ENCODE measurements at regions not wholly inside any gene's neighbourhood (a gene's known extent, or its start where the extent isn't known, plus 50 kb on each side); places are given as distances from the start of the nearest gene placed in this dataset.

DNA sequence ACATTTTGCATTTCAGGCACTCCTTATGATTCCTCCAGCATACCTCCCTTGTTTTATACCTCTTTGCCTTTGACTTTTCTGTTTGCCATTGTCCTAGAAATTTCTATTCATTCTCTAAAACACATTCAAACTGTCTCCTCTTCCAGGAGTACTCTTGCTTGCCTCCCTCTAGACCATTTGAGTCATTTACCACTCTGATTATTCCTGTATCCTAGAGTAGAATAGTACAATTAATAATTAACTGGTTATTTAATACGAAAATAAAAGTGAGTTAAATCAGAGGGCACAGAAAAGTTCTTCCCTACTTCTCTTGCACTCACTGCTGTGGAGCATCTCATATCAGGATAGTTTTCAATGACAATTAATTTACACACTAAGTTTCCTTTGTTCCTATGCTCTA lies 290.2 kb upstream of the RORA start:
- Histone ChIP-seq H3K27ac (no peak overlapping the region), H3K36me3 (ENCODE audit: control insufficient read depth, insufficient read depth, low read length) (no peaks in the 10 kb centered on the region), H2AFZ (no peak overlapping the region), H3K4me2 (ENCODE audit: low read length) (no peak overlapping the region), H3K27me3 (ENCODE audit: control insufficient read depth, insufficient read depth, low read length) (no peaks in the 10 kb centered on the region), H3K9ac (no peak overlapping the region), H3K9me3 (ENCODE audit: control insufficient read depth, low read length) (no peaks in the 10 kb centered on the region), H3K4me1 (no peaks in the 10 kb centered on the region), H3K79me2 (no peaks in the 10 kb centered on the region), H3K4me3 (ENCODE audit: low read depth, low read length) (no peak overlapping the region)
- TF ChIP-seq, protein P1, sequence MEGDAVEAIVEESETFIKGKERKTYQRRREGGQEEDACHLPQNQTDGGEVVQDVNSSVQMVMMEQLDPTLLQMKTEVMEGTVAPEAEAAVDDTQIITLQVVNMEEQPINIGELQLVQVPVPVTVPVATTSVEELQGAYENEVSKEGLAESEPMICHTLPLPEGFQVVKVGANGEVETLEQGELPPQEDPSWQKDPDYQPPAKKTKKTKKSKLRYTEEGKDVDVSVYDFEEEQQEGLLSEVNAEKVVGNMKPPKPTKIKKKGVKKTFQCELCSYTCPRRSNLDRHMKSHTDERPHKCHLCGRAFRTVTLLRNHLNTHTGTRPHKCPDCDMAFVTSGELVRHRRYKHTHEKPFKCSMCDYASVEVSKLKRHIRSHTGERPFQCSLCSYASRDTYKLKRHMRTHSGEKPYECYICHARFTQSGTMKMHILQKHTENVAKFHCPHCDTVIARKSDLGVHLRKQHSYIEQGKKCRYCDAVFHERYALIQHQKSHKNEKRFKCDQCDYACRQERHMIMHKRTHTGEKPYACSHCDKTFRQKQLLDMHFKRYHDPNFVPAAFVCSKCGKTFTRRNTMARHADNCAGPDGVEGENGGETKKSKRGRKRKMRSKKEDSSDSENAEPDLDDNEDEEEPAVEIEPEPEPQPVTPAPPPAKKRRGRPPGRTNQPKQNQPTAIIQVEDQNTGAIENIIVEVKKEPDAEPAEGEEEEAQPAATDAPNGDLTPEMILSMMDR (IDR thresholded peaks at IDR 0.05) = no peak

DNA sequence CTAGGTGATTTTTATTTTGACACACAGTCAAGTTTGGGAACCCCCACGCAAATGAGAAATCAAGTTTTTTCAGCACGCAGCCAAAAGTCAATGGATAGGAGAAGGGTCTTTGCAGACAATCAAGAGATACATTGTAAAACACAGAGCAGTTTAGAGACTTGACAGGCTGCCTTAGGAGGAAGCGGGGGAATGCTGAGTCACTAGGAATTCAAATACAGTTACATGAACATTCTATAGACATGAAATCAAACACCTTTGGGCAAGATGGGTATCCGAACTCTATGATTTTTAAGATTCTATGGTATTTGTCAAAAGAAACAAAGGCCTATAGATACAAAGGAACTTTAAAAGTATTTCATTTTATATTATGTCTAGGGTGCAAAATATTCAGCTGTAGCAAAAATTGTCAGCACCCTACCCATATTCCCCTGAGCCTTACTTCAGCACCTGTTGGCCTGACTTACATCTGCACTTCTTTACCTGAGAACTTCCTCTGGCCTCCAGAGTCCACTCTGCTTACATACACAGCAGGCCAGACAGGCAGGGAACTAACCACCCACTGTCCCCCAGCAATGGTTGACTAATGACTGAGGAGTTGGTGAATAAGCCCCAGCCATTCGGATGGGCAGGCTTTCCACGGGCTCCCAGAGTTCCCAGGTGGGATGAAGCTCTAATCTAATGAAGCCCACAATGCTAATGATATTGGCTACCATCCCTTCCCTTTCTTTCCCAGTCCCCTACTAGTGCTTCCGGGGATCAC lies 289.3 kb upstream of the RORA start:
- no peak overlapping the region for H3K4me3 ChIP-seq (ENCODE audit: low read depth, low read length)
- H3K27ac ChIP-seq = no peak overlapping the region
- no peak overlapping the region for H3K4me2 ChIP-seq (ENCODE audit: low read length)
- no peaks in the 10 kb centered on the region for H3K9me3 ChIP-seq (ENCODE audit: control insufficient read depth, low read length)
- no peaks in the 10 kb centered on the region for H3K79me2 ChIP-seq
- no peak overlapping the region for H2AFZ ChIP-seq
- TF ChIP-seq, protein P1 (IDR thresholded peaks at IDR 0.05) = no peak
- H3K9ac ChIP-seq = no peak overlapping the region
- no peaks in the 10 kb centered on the region for H3K36me3 ChIP-seq (ENCODE audit: control insufficient read depth, insufficient read depth, low read length)
- no peaks in the 10 kb centered on the region for H3K27me3 ChIP-seq (ENCODE audit: control insufficient read depth, insufficient read depth, low read length)
- no peaks in the 10 kb centered on the region for H3K4me1 ChIP-seq

DNA sequence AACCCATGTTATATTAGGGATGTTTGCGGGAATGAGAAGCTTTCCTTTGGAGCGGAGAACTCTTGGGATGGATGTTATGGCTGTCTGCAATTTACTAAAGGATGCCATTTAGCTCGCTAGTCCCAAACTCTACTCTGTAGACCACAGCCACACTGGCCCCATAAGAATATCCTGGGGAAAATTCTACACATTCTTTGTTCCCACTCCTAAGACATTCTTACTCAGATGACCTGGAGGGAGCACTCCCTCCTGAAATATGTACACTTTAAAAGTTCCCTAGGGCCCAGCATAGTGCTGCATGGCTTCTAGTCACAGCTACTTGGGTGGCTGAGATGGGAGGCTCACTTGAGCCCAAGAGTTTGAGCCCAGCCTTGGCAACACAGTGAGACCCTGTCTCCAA lies 288.7 kb upstream of the RORA start:
- Histone ChIP-seq H2AFZ (no peak overlapping the region), H3K9ac (no peak overlapping the region), H3K36me3 (ENCODE audit: control insufficient read depth, insufficient read depth, low read length) (no peaks in the 10 kb centered on the region), H3K27ac (no peak overlapping the region), H3K4me1 (no peaks in the 10 kb centered on the region), H3K4me3 (ENCODE audit: low read depth, low read length) (no peak overlapping the region), H3K79me2 (no peaks in the 10 kb centered on the region), H3K9me3 (ENCODE audit: control insufficient read depth, low read length) (no peaks in the 10 kb centered on the region), H3K27me3 (ENCODE audit: control insufficient read depth, insufficient read depth, low read length) (no peaks in the 10 kb centered on the region), H3K4me2 (ENCODE audit: low read length) (no peak overlapping the region)
- TF ChIP-seq, protein P1 (IDR thresholded peaks at IDR 0.05) = no peak

DNA sequence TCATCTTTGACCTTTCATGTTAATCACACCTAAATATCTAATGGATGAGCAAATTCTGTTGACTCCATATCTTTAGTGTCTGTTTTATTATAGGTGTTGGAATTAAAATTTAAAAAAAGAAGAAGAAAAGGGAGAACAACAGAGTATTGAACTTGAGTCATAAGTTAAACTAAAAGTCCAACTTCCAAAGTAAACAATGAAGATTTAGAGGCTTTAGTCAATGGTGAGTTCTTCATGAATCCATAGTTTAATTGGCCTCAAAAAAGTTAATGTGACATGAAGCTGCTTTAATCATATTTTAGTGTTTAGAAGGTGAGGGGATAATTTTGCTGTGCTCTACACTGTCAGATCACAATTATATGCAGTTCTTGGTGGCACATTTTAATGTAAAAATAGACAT lies 288.2 kb upstream of the RORA start:
- Histone ChIP-seq H3K4me2 (ENCODE audit: low read length) (no peak overlapping the region), H2AFZ (no peak overlapping the region), H3K79me2 (no peaks in the 10 kb centered on the region), H3K27me3 (ENCODE audit: control insufficient read depth, insufficient read depth, low read length) (no peaks in the 10 kb centered on the region), H3K9me3 (ENCODE audit: control insufficient read depth, low read length) (no peaks in the 10 kb centered on the region), H3K36me3 (ENCODE audit: control insufficient read depth, insufficient read depth, low read length) (no peaks in the 10 kb centered on the region), H3K27ac (no peak overlapping the region), H3K4me3 (ENCODE audit: low read depth, low read length) (no peak overlapping the region), H3K9ac (no peak overlapping the region), H3K4me1 (no peaks in the 10 kb centered on the region)
- TF ChIP-seq, protein P1 (IDR thresholded peaks at IDR 0.05) = no peak

DNA sequence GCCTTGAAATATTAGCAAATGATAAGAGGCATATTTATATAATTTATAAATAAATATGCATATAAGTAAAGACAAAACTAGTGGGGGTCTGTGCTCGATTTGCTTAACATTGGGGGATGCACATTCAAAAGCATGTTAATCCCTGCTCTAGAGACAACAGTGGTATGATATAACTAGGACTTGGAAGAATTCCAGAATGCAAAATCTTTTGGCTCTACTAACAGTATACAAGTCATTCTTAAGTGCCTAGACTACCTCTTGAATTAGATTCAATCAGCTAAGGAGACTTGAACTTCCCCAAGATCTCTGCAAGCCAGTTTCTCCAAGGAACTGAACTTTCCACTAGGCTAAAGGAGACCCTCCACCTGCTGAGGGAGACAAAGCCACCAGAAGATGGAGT lies 282.7 kb upstream of the RORA start:
- TF ChIP-seq, protein P1 (IDR thresholded peaks at IDR 0.05) = no peak
- no peak overlapping the region for H3K4me3 ChIP-seq (ENCODE audit: low read depth, low read length)

More for the DNA sequence above, 282.7 kb upstream of the RORA start:
- Histone ChIP-seq H2AFZ (no peak overlapping the region), H3K9ac (no peak overlapping the region), H3K4me1 (no peaks in the 10 kb centered on the region), H3K27me3 (ENCODE audit: control insufficient read depth, insufficient read depth, low read length) (no peaks in the 10 kb centered on the region), H3K9me3 (ENCODE audit: control insufficient read depth, low read length) (no peaks in the 10 kb centered on the region), H3K4me2 (ENCODE audit: low read length) (no peak overlapping the region), H3K36me3 (ENCODE audit: control insufficient read depth, insufficient read depth, low read length) (no peaks in the 10 kb centered on the region), H3K27ac (no peak overlapping the region), H3K79me2 (no peaks in the 10 kb centered on the region)
